Sigmoid colon (tissue), 4 donors: ENCODE measurements at regions not wholly inside any gene's neighbourhood (a gene's known extent, or its start where the extent isn't known, plus 50 kb on each side); places are given as distances from the start of the nearest gene placed in this dataset.

Experiments
- CTCF ChIP-seq, 4 experiments: fragments of 450-650 bp in 3 of 4; fragments of 200-600 bp in 1 of 4; IDR thresholded peaks; one replicate each; pipeline ENCODE4 v1.5.1; 2016 to 2019; ENCODE audit warnings: antibody characterized with exemption in 4 of 4, mild to moderate bottlenecking in 3 of 4, moderate library complexity in 2 of 4
- POLR2AphosphoS5 ChIP-seq, 4 donors: sonication (generic); formaldehyde crosslinking; IDR thresholded peaks; one replicate each; pipeline ENCODE4 v1.6.1; 2017; ENCODE audit warnings: antibody characterized with exemption in 4 of 4

GRCh38 chr3:174720717-174721116 is 138.4 kb upstream of the NAALADL2 start:
- TF ChIP-seq CTCF (IDR thresholded peaks at IDR 0.05) (no peak), POLR2AphosphoS5 (IDR thresholded peaks at IDR 0.05) (no peak)
